Heart right ventricle (tissue), 16 donors: ENCODE measurements at regions not wholly inside any gene's neighbourhood (a gene's known extent, or its start where the extent isn't known, plus 50 kb on each side); places are given as distances from the start of the nearest gene placed in this dataset.

Source experiments
- ATAC-seq, 8 donors: fragments of 200-7000 bp; cut with Tn5 transposase; one replicate each; pipeline ENCODE4 v1.9.1; 2020; ENCODE audit warnings: mild to moderate bottlenecking in 8 of 8, moderate library complexity in 8 of 8, moderate number of reproducible peaks in 1 of 8
- DNase-seq, 2 donors: peaks; one replicate each; pipeline ENCODE4 v3.0.0-alpha.2; 2020
- H3K27ac ChIP-seq, 10 donors: fragments of 200-600 bp; sonication (generic) in 2 of 10; one replicate each; pipeline versions ENCODE4 v1.5.0 to v1.8.0; 2020 to 2022; ENCODE audit warnings: mild to moderate bottlenecking in 3 of 10
- H3K27me3 ChIP-seq, 7 donors: fragments of 200-600 bp; one replicate each; pipeline ENCODE4 v1.8.0; 2021 to 2022; ENCODE audit warnings: mild to moderate bottlenecking in 2 of 7
- H3K36me3 ChIP-seq, 9 donors: fragments of 200-600 bp; sonication (generic) in 1 of 9; one replicate each; pipeline versions ENCODE4 v1.5.0 to v1.8.0; 2020 to 2022; ENCODE audit warnings: mild to moderate bottlenecking in 2 of 9
- H3K4me1 ChIP-seq, 9 donors: fragments of 200-600 bp; sonication (generic) in 1 of 9; one replicate each; pipeline versions ENCODE4 v1.5.0 to v1.8.0; 2020 to 2022; ENCODE audit warnings: mild to moderate bottlenecking in 4 of 9
- H3K4me3 ChIP-seq, 10 donors: fragments of 200-600 bp; sonication (generic) in 2 of 10; one replicate each; pipeline versions ENCODE4 v1.5.0 to v1.8.0; 2020 to 2022; ENCODE audit warnings: mild to moderate bottlenecking in 7 of 10, moderate library complexity in 2 of 10
- H3K9me3 ChIP-seq, 11 donors: fragments of 200-600 bp in 10 of 11; sonication (generic) in 2 of 11; one replicate each; pipeline versions ENCODE4 v1.5.0 to v1.8.0; 2013 to 2022; ENCODE audit warnings: mild to moderate bottlenecking in 2 of 11, control low read depth in 1 of 11, moderate library complexity in 1 of 11
- WGBS, 2 donors: extraction: QIAGEN DNeasy Blood & Tissue Kit; methylation state at CpG; one replicate each; pipeline ENCODE4 v1.1.7; 2013; ENCODE audit warnings: inconsistent platforms in 1 of 2; 5-methylcytosine and 5-hydroxymethylcytosine counted together
- intact Hi-C, 10 donors: fragments of 100-400 bp; cut with DNase I; formaldehyde crosslinking; loops; one replicate each; pipeline versions ENCODE4 v1.11.1 to v1.14.2; 2022
- TF ChIP-seq, protein P1 (sequence below), 9 donors: fragments of 200-600 bp; sonication (generic) in 2 of 9; IDR thresholded peaks; one replicate each; pipeline versions ENCODE4 v1.5.0 to v1.8.0; 2021 to 2022; ENCODE audit warnings: antibody characterized with exemption in 9 of 9, mild to moderate bottlenecking in 5 of 9, moderate library complexity in 1 of 9
- donor health status: Arrhythmogenic right ventricular cardiomyopathy.
- donor health status: ischemic (EF 13 %, LVEDD 7.1; RV severe dilation, severe dysfunction).
- donor health status: healthy with polysubstance abuse.
- donor health status: DM: no; HTN: yes; CAD: no.
- donor health status: DM: no; HTN: no; CAD: no.
- donor health status: ischemic (EF 25% LVEDD 6.9; RV normal size, moderate dysfunction).
- donor health status: ischemic (EF 25% LVEDD 5.7; RV mildly dilated, moderate dysfunction).
- donor health status: healthy.
- donor health status: DM: yes; HTN: yes; CAD: no.
- donor health status: Ischemic cardiomyopathy.
- donor health status: ischemic (EF 35%, LVEDD 5.7; RV mildly dilated, moderate dysfunction).
- donor health status: nonischemic (EF 11% LVEDD 7.7; RV severe dilation, severe dysfunction).
- donor health status: DM: yes; HTN: yes; CAD: no.
- donor health status: PGD.
- donor health status: ischemic (EF 29% LVEDD 5.4; RV normal size, mild dysfunction).
- donor health status: nonischemic (EF 23%, LVEDD 6.1; RV moderate dilation, normal function).

- Histone ChIP-seq H3K27ac (no peak overlapping the region), H3K9me3 (no peaks in the 10 kb centered on the region), H3K36me3 (no peaks in the 10 kb centered on the region), H3K27me3 (no peaks in the 10 kb centered on the region), H3K4me1 (no peaks in the 10 kb centered on the region), H3K4me3 (no peak overlapping the region)
- no peak for DNase-seq
- 23 to 35% methylated on average over 2 to 3 of the region's 3 CpGs for WGBS, 2 donors
- TF ChIP-seq, protein P1, sequence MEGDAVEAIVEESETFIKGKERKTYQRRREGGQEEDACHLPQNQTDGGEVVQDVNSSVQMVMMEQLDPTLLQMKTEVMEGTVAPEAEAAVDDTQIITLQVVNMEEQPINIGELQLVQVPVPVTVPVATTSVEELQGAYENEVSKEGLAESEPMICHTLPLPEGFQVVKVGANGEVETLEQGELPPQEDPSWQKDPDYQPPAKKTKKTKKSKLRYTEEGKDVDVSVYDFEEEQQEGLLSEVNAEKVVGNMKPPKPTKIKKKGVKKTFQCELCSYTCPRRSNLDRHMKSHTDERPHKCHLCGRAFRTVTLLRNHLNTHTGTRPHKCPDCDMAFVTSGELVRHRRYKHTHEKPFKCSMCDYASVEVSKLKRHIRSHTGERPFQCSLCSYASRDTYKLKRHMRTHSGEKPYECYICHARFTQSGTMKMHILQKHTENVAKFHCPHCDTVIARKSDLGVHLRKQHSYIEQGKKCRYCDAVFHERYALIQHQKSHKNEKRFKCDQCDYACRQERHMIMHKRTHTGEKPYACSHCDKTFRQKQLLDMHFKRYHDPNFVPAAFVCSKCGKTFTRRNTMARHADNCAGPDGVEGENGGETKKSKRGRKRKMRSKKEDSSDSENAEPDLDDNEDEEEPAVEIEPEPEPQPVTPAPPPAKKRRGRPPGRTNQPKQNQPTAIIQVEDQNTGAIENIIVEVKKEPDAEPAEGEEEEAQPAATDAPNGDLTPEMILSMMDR (IDR thresholded peaks at IDR 0.05), result no peak
- peak in 1 of 8 donors; percentile 50 for ATAC-seq
- intact Hi-C loops, result no loop called here
Measured at GRCh38 chrX:30151964-30152363, 63.4 kb upstream of the MAGEB2 start.

DNA sequence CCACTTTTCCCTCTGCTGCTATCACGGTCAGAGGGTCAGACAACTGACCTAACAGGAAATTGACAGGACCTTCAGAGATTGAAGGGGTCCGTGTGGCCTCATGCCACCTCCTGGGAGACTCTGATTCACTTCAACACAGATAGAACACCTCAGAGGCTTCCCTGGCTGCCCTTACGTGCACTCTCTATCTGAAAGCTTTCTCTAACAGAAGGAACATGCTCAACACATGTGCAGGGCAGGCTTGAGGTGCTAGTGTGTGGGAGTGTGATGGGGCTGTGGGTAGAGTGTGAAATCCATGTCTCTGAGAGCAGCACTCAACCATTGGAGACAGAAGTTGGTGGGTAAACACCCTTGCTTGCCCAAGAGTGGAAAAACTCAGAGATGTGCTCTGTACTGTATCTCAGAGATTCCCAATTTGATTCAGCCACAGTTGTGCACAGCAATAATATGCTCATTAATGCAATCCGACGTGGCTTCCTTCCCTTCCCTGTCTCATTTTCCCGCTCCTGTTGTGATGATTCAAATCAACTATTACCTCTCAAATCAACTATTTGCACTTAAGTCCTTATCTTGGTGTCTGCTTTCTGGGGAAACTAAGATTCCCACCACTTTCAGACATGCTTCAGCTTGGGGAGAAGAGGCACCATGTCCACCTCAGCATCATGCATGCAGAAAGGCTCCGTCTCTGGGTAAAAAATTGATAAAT lies 62.0 kb upstream of the MAGEB2 start:
- no peak overlapping the region for H3K27ac ChIP-seq
- DNase-seq (no peak), ATAC-seq (no peak)
- no peaks in the 10 kb centered on the region for H3K4me1 ChIP-seq
- intact Hi-C loops, result no loop called here
- no peaks in the 10 kb centered on the region for H3K36me3 ChIP-seq
- WGBS, 2 donors, result 51 to 76% methylated on average over 7 of the region's 7 CpGs
- H3K9me3 ChIP-seq, result no peaks in the 10 kb centered on the region
- no peak overlapping the region for H3K4me3 ChIP-seq
- peaks cover 0 to 4% (median 0%) of the 10 kb centered on the region in 7 donors for H3K27me3 ChIP-seq
- TF ChIP-seq, protein P1 (IDR thresholded peaks at IDR 0.05), result no peak

- intact Hi-C loops, result no loop called here
- DNase-seq (no peak), ATAC-seq (no peak)
- TF ChIP-seq, protein P1 (IDR thresholded peaks at IDR 0.05), result no peak
- Histone ChIP-seq H3K9me3 (no peaks in the 10 kb centered on the region), H3K4me3 (no peak overlapping the region), H3K27me3 (peaks cover 0 to 4% (median 0%) of the 10 kb centered on the region in 7 donors), H3K27ac (no peak overlapping the region), H3K4me1 (no peaks in the 10 kb centered on the region), H3K36me3 (no peaks in the 10 kb centered on the region)
- WGBS, 2 donors, result 70 to 81% methylated on average over 4 of the region's 4 CpGs
Measured at GRCh38 chrX:30153881-30154260, 61.5 kb upstream of the MAGEB2 start.

- TF ChIP-seq, protein P1 (IDR thresholded peaks at IDR 0.05), result no peak
- H3K9me3 ChIP-seq, result no peaks in the 10 kb centered on the region
- H3K27ac ChIP-seq, result no peak overlapping the region
- DNase-seq, result no peak
- H3K4me3 ChIP-seq, result no peak overlapping the region
- H3K27me3 ChIP-seq, result peaks cover 0 to 9% (median 0%) of the 10 kb centered on the region in 7 donors
- no peak for ATAC-seq
- WGBS, 2 donors, result 83 to 91% methylated on average over 2 of the region's 2 CpGs
- intact Hi-C loops, result no loop called here
- no peaks in the 10 kb centered on the region for H3K4me1 ChIP-seq
- H3K36me3 ChIP-seq, result no peaks in the 10 kb centered on the region
Measured at GRCh38 chrX:30156009-30156408, 59.4 kb upstream of the MAGEB2 start.
